ENCODE measurements at regions not wholly inside any gene's neighbourhood (a gene's known extent, or its start where the extent isn't known, plus 50 kb on each side); places are given as distances from the start of the nearest gene placed in this dataset.
"Not testable (repeated sequence)": the region's sequence is repeated elsewhere in the genome, so short reads cannot be mapped to it uniquely, and the experiment has no call there.

GRCh38 chr3:55269636-55270035, 217.5 kb downstream of the WNT5A start:
- DNase-seq = no peak
- Histone ChIP-seq H3K9me3 (no peaks in the 10 kb centered on the region), H3K27me3 (no peaks in the 10 kb centered on the region), H3K4me3 (no peak overlapping the region), H3K4me1 (no peaks in the 10 kb centered on the region), H3K36me3 (no peaks in the 10 kb centered on the region), H3K27ac (no peak overlapping the region)
- TF ChIP-seq CTCF (IDR thresholded peaks at IDR 0.05) = no peak
- intact Hi-C loops (cut with DNase I) = no loop called here
- no peak for ATAC-seq

- Histone ChIP-seq H3K9me3 (no peaks in the 10 kb centered on the region), H3K27me3 (no peaks in the 10 kb centered on the region), H3K4me1 (no peaks in the 10 kb centered on the region), H3K4me3 (no peak overlapping the region), H3K27ac (no peak overlapping the region), H3K36me3 (no peaks in the 10 kb centered on the region)
- TF ChIP-seq CTCF (IDR thresholded peaks at IDR 0.05) = no peak
- ATAC-seq (no peak), DNase-seq (no peak)
- intact Hi-C loops (cut with DNase I) = no loop called here
These were observed 218.0 kb downstream of the WNT5A start for GRCh38 chr3:55269096-55269495.

- H3K4me1 ChIP-seq = no peaks in the 10 kb centered on the region
- intact Hi-C loops (cut with DNase I) = no loop called here
- ATAC-seq (no peak), DNase-seq (no peak)
- H3K27me3 ChIP-seq = no peaks in the 10 kb centered on the region
- TF ChIP-seq CTCF (IDR thresholded peaks at IDR 0.05) = no peak
- no peaks in the 10 kb centered on the region for H3K9me3 ChIP-seq
- H3K27ac ChIP-seq = no peak overlapping the region
- H3K36me3 ChIP-seq = no peaks in the 10 kb centered on the region
- H3K4me3 ChIP-seq = no peak overlapping the region
These were observed 219.7 kb downstream of the WNT5A start for GRCh38 chr3:55267206-55267930.

- H3K4me1 ChIP-seq = no peaks in the 10 kb centered on the region
- H3K27ac ChIP-seq = no peak overlapping the region
- ATAC-seq (no peak), DNase-seq (no peak)
- H3K9me3 ChIP-seq = no peaks in the 10 kb centered on the region
- TF ChIP-seq CTCF (IDR thresholded peaks at IDR 0.05) = no peak
- H3K27me3 ChIP-seq = no peaks in the 10 kb centered on the region
- intact Hi-C loops (cut with DNase I) = no loop called here
- H3K36me3 ChIP-seq = no peaks in the 10 kb centered on the region
- H3K4me3 ChIP-seq = no peak overlapping the region
These were observed 222.2 kb downstream of the WNT5A start for GRCh38 chr3:55264919-55265318.

GRCh38 chr3:55252921-55253320, 234.2 kb downstream of the WNT5A start:
- intact Hi-C loops (cut with DNase I) = no loop called here

GRCh38 chr3:55249156-55249555, 237.9 kb downstream of the WNT5A start:
- H3K27me3 ChIP-seq; H3K4me3 ChIP-seq; H3K9me3 ChIP-seq; intact Hi-C loops (cut with DNase I); H3K27ac ChIP-seq; H3K4me1 ChIP-seq; ATAC-seq; H3K36me3 ChIP-seq; DNase-seq: not testable (repeated sequence)

More at GRCh38 chr3:55252921-55253320, 234.2 kb downstream of the WNT5A start:
- no peak for DNase-seq
- no peak for TF ChIP-seq CTCF (IDR thresholded peaks at IDR 0.05)
- Histone ChIP-seq H3K4me1 (no peaks in the 10 kb centered on the region), H3K9me3 (no peaks in the 10 kb centered on the region), H3K36me3 (no peaks in the 10 kb centered on the region), H3K27ac (no peak overlapping the region), H3K27me3 (no peaks in the 10 kb centered on the region), H3K4me3 (no peak overlapping the region)
- ATAC-seq = no peak
